Ovary (tissue), 7 donors: ENCODE measurements at regions not wholly inside any gene's neighbourhood (a gene's known extent, or its start where the extent isn't known, plus 50 kb on each side); places are given as distances from the start of the nearest gene placed in this dataset.

ENCODE experiments used
- DNase-seq, 5 donors: peaks; one replicate each; pipeline ENCODE4 v3.0.0-alpha.2; 2019 to 2020
- H3K27ac ChIP-seq, 2 donors: fragments of 200-600 bp; one replicate each; pipeline versions ENCODE4 v1.5.1 to v1.8.0; 2019 to 2022
- H3K27me3 ChIP-seq: fragments of 200-600 bp; one replicate; pipeline ENCODE4 v1.8.0; 2022
- H3K36me3 ChIP-seq: fragments of 200-600 bp; sonication (generic); one replicate; pipeline ENCODE4 v1.5.1; 2019
- H3K4me1 ChIP-seq: one replicate; pipeline ENCODE4 v1.8.1; 2013; ENCODE audit warnings: mild to moderate bottlenecking, moderate library complexity; ENCODE audit not compliant: insufficient read depth
- H3K4me3 ChIP-seq: fragments of 200-600 bp; sonication (generic); one replicate; pipeline ENCODE4 v1.5.1; 2017
- H3K9me3 ChIP-seq, 2 donors: fragments of 200-600 bp in 1 of 2; sonication (generic) in 1 of 2; one replicate each; pipeline versions ENCODE4 v1.5.1 to v1.8.1; 2013 to 2019; ENCODE audit warnings: mild to moderate bottlenecking in 1 of 2, moderate library complexity in 1 of 2
- CTCF ChIP-seq, 3 donors: fragments of 450-650 bp in 2 of 3; fragments of 200-600 bp in 1 of 3; IDR thresholded peaks; one replicate each; pipeline versions ENCODE4 v1.5.1 to v1.8.0; 2016 to 2022; ENCODE audit warnings: antibody characterized with exemption in 3 of 3, mild to moderate bottlenecking in 1 of 3
- EP300 ChIP-seq: sonication (generic); formaldehyde crosslinking; IDR thresholded peaks from one replicate; pipeline ENCODE4 v1.6.1; 2017; ENCODE audit warnings: antibody characterized with exemption
- POLR2A ChIP-seq: fragments of 450-650 bp; IDR thresholded peaks from one replicate; pipeline ENCODE4 v1.6.1; 2017; ENCODE audit warnings: antibody characterized with exemption, mild to moderate bottlenecking, moderate library complexity
- WGBS, 3 donors: extraction: QIAGEN DNeasy Blood & Tissue Kit in 1 of 3; methylation state at CpG; one replicate each; pipeline versions ENCODE4 v1.1.5 to v1.1.7; 2013 to 2017; 5-methylcytosine and 5-hydroxymethylcytosine counted together
- intact Hi-C, 4 donors: fragments of 100-400 bp; cut with DNase I; formaldehyde crosslinking; loops; one replicate each; pipeline versions ENCODE4 v1.11.0 to v1.15.1; 2022 to 2023
- donor health status: DM: no; HTN: no; CAD: no; lungs with moderate emphysema.
- donor health status: DM: no; HTN: no; CAD: no.
- donor health status: Bipolar disorder and iron deficiency.
- donor health status: DM: no; HTN: no; CAD: no.
- donor health status: DM: yes; HTN: yes; CAD: no.

- Histone ChIP-seq H3K27me3 (no peaks in the 10 kb centered on the region), H3K36me3 (no peaks in the 10 kb centered on the region), H3K4me1 (no peaks in the 10 kb centered on the region), H3K4me3 (no peak overlapping the region), H3K9me3 (no peaks in the 10 kb centered on the region), H3K27ac (no peak overlapping the region)
- intact Hi-C loops, result no loop called here
- no peak for DNase-seq
- no peak for TF ChIP-seq CTCF (IDR thresholded peaks at IDR 0.05)
- no peak for TF ChIP-seq EP300
- TF ChIP-seq POLR2A, result no peak
These were observed 407.3 kb upstream of the CBLB start for GRCh38 chr3:106276151-106276550.

DNA sequence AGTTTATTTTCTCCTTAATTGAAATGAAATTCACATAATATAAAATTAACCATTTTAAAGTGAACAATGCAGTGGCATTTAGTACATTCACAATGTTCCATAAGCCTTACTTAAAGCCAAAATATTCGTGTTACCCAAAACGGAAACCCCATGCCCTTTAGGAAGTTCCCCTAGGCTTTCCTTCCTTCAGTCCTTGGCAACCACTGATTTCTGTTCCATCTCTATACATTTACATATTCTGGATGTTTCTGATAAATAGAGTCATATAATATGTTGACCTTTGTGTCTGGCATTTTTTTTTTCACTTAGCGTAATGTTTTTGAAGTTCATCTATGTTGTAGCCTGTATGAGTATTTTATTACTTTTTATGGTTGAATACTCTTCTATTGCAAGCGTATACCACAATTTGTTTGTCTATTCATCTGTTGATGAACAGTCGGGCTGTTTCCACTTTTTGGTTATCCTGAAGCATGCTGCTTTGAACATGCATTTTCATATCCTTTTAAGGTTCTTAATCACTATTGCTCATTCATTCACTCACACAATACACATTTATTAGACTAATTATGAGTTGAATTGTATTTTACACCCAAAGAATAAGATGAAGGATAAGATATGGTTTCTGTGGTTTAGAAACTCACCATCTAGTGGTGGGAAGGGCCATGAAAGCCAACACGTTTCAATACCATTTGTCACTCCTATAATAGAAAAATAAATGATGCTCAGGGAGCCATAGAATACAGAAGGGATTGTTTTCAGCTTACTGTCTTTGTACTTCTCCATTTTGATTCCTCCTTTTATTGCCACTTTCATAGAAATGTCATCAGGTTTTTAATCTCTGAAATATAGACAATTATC, 408.2 kb upstream of the CBLB start:
- TF ChIP-seq EP300 (no peak), CTCF (IDR thresholded peaks at IDR 0.05) (no peak), POLR2A (no peak)
- H3K36me3 ChIP-seq, result no peaks in the 10 kb centered on the region
- H3K27ac ChIP-seq, result no peak overlapping the region
- no peaks in the 10 kb centered on the region for H3K4me1 ChIP-seq
- H3K4me3 ChIP-seq, result no peak overlapping the region
- DNase-seq, result no peak
- no peaks in the 10 kb centered on the region for H3K9me3 ChIP-seq
- intact Hi-C loops, result no loop called here
- H3K27me3 ChIP-seq, result no peaks in the 10 kb centered on the region
- 89 to 96% (median 90%) methylated on average over 6 of the region's 6 CpGs for WGBS, 3 donors

DNA sequence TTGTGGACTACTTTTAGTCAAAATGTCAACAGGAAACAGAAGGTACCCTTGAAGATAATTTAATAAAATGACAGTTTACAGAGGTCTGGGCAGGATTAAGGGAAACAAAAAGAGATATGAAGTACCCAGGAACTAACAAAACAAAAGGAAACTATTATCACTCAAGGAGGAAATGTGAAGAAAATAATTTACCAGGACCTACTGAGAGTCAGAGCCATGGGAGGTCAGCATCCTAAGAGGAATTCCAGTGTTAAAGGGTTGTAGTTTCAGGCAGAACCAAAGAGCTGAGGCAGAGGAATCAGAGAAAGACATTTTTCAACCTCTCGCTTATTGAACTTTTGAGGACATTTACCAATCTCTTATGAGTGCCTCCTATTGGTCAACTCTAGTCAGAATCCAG, 408.9 kb upstream of the CBLB start:
- H3K9me3 ChIP-seq, result no peaks in the 10 kb centered on the region
- no peak overlapping the region for H3K27ac ChIP-seq
- H3K4me3 ChIP-seq, result no peak overlapping the region
- 96 to 100% (median 97%) methylated on average over 1 of the region's 1 CpG for WGBS, 3 donors
- no peaks in the 10 kb centered on the region for H3K27me3 ChIP-seq
- intact Hi-C loops, result no loop called here
- H3K4me1 ChIP-seq, result no peaks in the 10 kb centered on the region
- H3K36me3 ChIP-seq, result no peaks in the 10 kb centered on the region
- no peak for DNase-seq
- TF ChIP-seq EP300 (no peak), POLR2A (no peak), CTCF (IDR thresholded peaks at IDR 0.05) (no peak)

DNA sequence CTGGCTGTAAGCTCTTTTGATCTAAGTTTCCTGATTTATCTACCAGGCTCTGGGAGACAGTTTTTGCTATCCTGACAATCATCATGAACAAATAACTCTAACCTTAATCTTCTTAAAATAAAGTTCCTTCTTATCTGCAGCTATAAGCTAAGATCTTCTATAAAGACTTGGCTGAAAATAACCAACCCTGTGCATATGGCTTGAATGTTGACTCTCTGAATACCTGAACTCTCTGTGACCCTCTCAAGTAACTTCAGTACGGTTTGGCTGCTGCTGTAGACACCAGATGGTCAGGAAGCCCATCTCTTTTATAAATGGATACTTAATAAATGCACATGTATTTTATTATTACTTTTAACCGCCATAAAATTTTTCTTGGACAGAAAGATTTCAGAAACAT, 412.4 kb upstream of the CBLB start:
- TF ChIP-seq POLR2A, result no peak
- TF ChIP-seq CTCF (IDR thresholded peaks at IDR 0.05), result no peak
- TF ChIP-seq EP300, result no peak

More for the DNA sequence above, 412.4 kb upstream of the CBLB start:
- WGBS, 3 donors, result 11 to 17% (median 12%) methylated on average over 2 of the region's 2 CpGs
- intact Hi-C loops, result no loop called here
- no peak overlapping the region for H3K4me3 ChIP-seq
- no peaks in the 10 kb centered on the region for H3K9me3 ChIP-seq
- DNase-seq, result no peak
- no peaks in the 10 kb centered on the region for H3K36me3 ChIP-seq
- H3K27ac ChIP-seq, result no peak overlapping the region
- H3K27me3 ChIP-seq, result no peaks in the 10 kb centered on the region
- no peaks in the 10 kb centered on the region for H3K4me1 ChIP-seq
